ENCODE measurements at regions not wholly inside any gene's neighbourhood (a gene's known extent, or its start where the extent isn't known, plus 50 kb on each side); places are given as distances from the start of the nearest gene placed in this dataset.

GRCh38 chr13:81031996-81032395 lies 691.1 kb upstream of the SPRY2 start:
- TF ChIP-seq, protein P1, sequence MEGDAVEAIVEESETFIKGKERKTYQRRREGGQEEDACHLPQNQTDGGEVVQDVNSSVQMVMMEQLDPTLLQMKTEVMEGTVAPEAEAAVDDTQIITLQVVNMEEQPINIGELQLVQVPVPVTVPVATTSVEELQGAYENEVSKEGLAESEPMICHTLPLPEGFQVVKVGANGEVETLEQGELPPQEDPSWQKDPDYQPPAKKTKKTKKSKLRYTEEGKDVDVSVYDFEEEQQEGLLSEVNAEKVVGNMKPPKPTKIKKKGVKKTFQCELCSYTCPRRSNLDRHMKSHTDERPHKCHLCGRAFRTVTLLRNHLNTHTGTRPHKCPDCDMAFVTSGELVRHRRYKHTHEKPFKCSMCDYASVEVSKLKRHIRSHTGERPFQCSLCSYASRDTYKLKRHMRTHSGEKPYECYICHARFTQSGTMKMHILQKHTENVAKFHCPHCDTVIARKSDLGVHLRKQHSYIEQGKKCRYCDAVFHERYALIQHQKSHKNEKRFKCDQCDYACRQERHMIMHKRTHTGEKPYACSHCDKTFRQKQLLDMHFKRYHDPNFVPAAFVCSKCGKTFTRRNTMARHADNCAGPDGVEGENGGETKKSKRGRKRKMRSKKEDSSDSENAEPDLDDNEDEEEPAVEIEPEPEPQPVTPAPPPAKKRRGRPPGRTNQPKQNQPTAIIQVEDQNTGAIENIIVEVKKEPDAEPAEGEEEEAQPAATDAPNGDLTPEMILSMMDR (conservative IDR thresholded peaks at IDR 0.05), result no peak
- TF ChIP-seq ZFX (IDR thresholded peaks at IDR 0.05), result no peak
